ENCODE measurements at regions not wholly inside any gene's neighbourhood (a gene's known extent, or its start where the extent isn't known, plus 50 kb on each side); places are given as distances from the start of the nearest gene placed in this dataset.

GRCh38 chr2:195121341-195121740, 535.7 kb upstream of the SLC39A10 start:
- Mint-ChIP-seq H3K36me3 (ENCODE audit: unreplicated experiment) (no peaks in the 10 kb centered on the region), H3K4me3 (ENCODE audit: unreplicated experiment) (no peak overlapping the region), H3K27ac (ENCODE audit: unreplicated experiment) (no peak overlapping the region), H3K9me3 (ENCODE audit: unreplicated experiment) (no peaks in the 10 kb centered on the region), H3K4me1 (ENCODE audit: unreplicated experiment) (no peaks in the 10 kb centered on the region), H3K27me3 (ENCODE audit: unreplicated experiment) (no peaks in the 10 kb centered on the region)
- no peak for TF ChIP-seq CTCF (IDR thresholded peaks at IDR 0.05)
- DNase-seq (ENCODE audit: extremely low spot score, unreplicated experiment), result no peak

GRCh38 chr2:195119231-195119630, 537.8 kb upstream of the SLC39A10 start:
- no peak for TF ChIP-seq CTCF (IDR thresholded peaks at IDR 0.05)
- no peaks in the 10 kb centered on the region for H3K9me3 Mint-ChIP-seq (ENCODE audit: unreplicated experiment)
- no peak overlapping the region for H3K27ac Mint-ChIP-seq (ENCODE audit: unreplicated experiment)
- no peaks in the 10 kb centered on the region for H3K4me1 Mint-ChIP-seq (ENCODE audit: unreplicated experiment)
- H3K4me3 Mint-ChIP-seq (ENCODE audit: unreplicated experiment), result no peak overlapping the region
- DNase-seq (ENCODE audit: extremely low spot score, unreplicated experiment), result no peak
- peaks cover 3% of the 10 kb centered on the region for H3K27me3 Mint-ChIP-seq (ENCODE audit: unreplicated experiment)
- H3K36me3 Mint-ChIP-seq (ENCODE audit: unreplicated experiment), result no peaks in the 10 kb centered on the region

- Mint-ChIP-seq H3K27ac (ENCODE audit: unreplicated experiment) (no peak overlapping the region), H3K9me3 (ENCODE audit: unreplicated experiment) (no peaks in the 10 kb centered on the region), H3K4me1 (ENCODE audit: unreplicated experiment) (no peaks in the 10 kb centered on the region), H3K36me3 (ENCODE audit: unreplicated experiment) (no peaks in the 10 kb centered on the region), H3K27me3 (ENCODE audit: unreplicated experiment) (peaks cover 3% of the 10 kb centered on the region), H3K4me3 (ENCODE audit: unreplicated experiment) (no peak overlapping the region)
- DNase-seq (ENCODE audit: extremely low spot score, unreplicated experiment), result no peak
- TF ChIP-seq CTCF (IDR thresholded peaks at IDR 0.05), result no peak
Observed at GRCh38 chr2:195118276-195118675, 538.8 kb upstream of the SLC39A10 start.

- Mint-ChIP-seq H3K36me3 (ENCODE audit: unreplicated experiment) (no peaks in the 10 kb centered on the region), H3K4me1 (ENCODE audit: unreplicated experiment) (no peaks in the 10 kb centered on the region), H3K27ac (ENCODE audit: unreplicated experiment) (no peak overlapping the region), H3K4me3 (ENCODE audit: unreplicated experiment) (no peak overlapping the region), H3K9me3 (ENCODE audit: unreplicated experiment) (no peaks in the 10 kb centered on the region), H3K27me3 (ENCODE audit: unreplicated experiment) (peaks cover 3% of the 10 kb centered on the region)
- no peak for TF ChIP-seq CTCF (IDR thresholded peaks at IDR 0.05)
- DNase-seq (ENCODE audit: extremely low spot score, unreplicated experiment), result no peak
Observed at GRCh38 chr2:195117011-195117410, 540.0 kb upstream of the SLC39A10 start.

- DNase-seq (ENCODE audit: extremely low spot score, unreplicated experiment), result no peak
- Mint-ChIP-seq H3K36me3 (ENCODE audit: unreplicated experiment) (no peaks in the 10 kb centered on the region), H3K4me3 (ENCODE audit: unreplicated experiment) (no peak overlapping the region), H3K9me3 (ENCODE audit: unreplicated experiment) (no peaks in the 10 kb centered on the region), H3K27ac (ENCODE audit: unreplicated experiment) (no peak overlapping the region), H3K27me3 (ENCODE audit: unreplicated experiment) (peaks cover 3% of the 10 kb centered on the region), H3K4me1 (ENCODE audit: unreplicated experiment) (no peaks in the 10 kb centered on the region)
- TF ChIP-seq CTCF (IDR thresholded peaks at IDR 0.05), result no peak
Observed at GRCh38 chr2:195115738-195116137, 541.3 kb upstream of the SLC39A10 start.

Data from osteocyte (in vitro differentiated cells).